ENCODE measurements at regions not wholly inside any gene's neighbourhood (a gene's known extent, or its start where the extent isn't known, plus 50 kb on each side); places are given as distances from the start of the nearest gene placed in this dataset.
"Not testable (repeated sequence)": the region's sequence is repeated elsewhere in the genome, so short reads cannot be mapped to it uniquely, and the experiment has no call there.

- H3K56ac ChIP-seq (ENCODE audit: extremely low read depth, insufficient read depth, low read length); H3K23ac ChIP-seq (ENCODE audit: low read depth, low read length); H4K91ac ChIP-seq (ENCODE audit: insufficient read depth, low read depth, low read length); H3K9me1 ChIP-seq (ENCODE audit: insufficient read depth, low read length); H2BK120ac ChIP-seq (ENCODE audit: low read depth, low read length); dilution Hi-C loops (cut with HindIII; ENCODE audit: low sequenced_read_pairs, unreplicated experiment); DNase-seq; H3K36me3 ChIP-seq (ENCODE audit: control insufficient read depth, insufficient read depth, low read length); H3K14ac ChIP-seq (replicated peaks; ENCODE audit: low read depth, low read length); H4K8ac ChIP-seq (ENCODE audit: low read depth in 2 of 2, low read length in 2 of 2); H3K4me2 ChIP-seq (ENCODE audit: low read depth, low read length); H3K4me1 ChIP-seq (ENCODE audit: control insufficient read depth, insufficient read depth, low read length); H2AFZ ChIP-seq (replicated peaks; ENCODE audit: low read length, poor library complexity); H3K27ac ChIP-seq (ENCODE audit: insufficient read depth, low read length); H4K20me1 ChIP-seq (ENCODE audit: insufficient read depth, low read length); H2BK20ac ChIP-seq (ENCODE audit: low read depth, low read length); H3K9me3 ChIP-seq (ENCODE audit: control insufficient read depth, insufficient read depth, low read length); intact Hi-C loops (cut with micrococcal nuclease); H2BK15ac ChIP-seq (ENCODE audit: low read depth, low read length); CTCF ChIA-PET; H3K27me3 ChIP-seq (ENCODE audit: control insufficient read depth, insufficient read depth, low read length); H3K18ac ChIP-seq (ENCODE audit: low read depth, low read length); H3K4ac ChIP-seq (ENCODE audit: low read depth, low read length); ATAC-seq (ENCODE audit: low read depth); H3K79me1 ChIP-seq (ENCODE audit: low read depth in 1 of 2, low read length in 2 of 2); H3K4me3 ChIP-seq (ENCODE audit: insufficient read depth, low read depth, low read length); BruUV-seq (replicated peaks); H3K9ac ChIP-seq (ENCODE audit: low read depth, low read length); H4K5ac ChIP-seq (ENCODE audit: low read depth, low read length); in situ Hi-C loops (cut with MboI; ENCODE audit: low sequenced_read_pairs); H2AK5ac ChIP-seq (ENCODE audit: low read depth, low read length); H2BK5ac ChIP-seq (ENCODE audit: low read depth, low read length, poor library complexity, severe bottlenecking); H2AK9ac ChIP-seq (replicated peaks; ENCODE audit: low read depth, low read length, poor library complexity): not testable (repeated sequence)
- POLR2A ChIA-PET (ENCODE audit: unreplicated experiment): interaction anchor here (0.5 kb wide), 1 partner anchor 47 kb away, joined by 3 read pairs; no protein-coding TSS in a partner anchor
- WGBS, 2 experiments (ENCODE audit: extremely low coverage in 2 of 2, insufficient read length in 1 of 2): no CpG with 5 or more reads among the region's 4 CpGs
Observed at GRCh38 chr4:138622362-138622761, 380.2 kb upstream of the SLC7A11 start.
